Activated naive CD4-positive, alpha-beta T cell treated with anti-CD3 and anti-CD28 coated beads, Interleukin-2, amount 10 ng/mL, durations not matched to agents 7 days and 5 days (primary cell): ENCODE measurements at regions not wholly inside any gene's neighbourhood (a gene's known extent, or its start where the extent isn't known, plus 50 kb on each side); places are given as distances from the start of the nearest gene placed in this dataset.

Experiments
- CTCF ChIA-PET: fragments of 350-600 bp; sonication (Branson Sonifier 250); formaldehyde crosslinking; loops from one replicate; lab custom pipeline; 2021; ENCODE audit warnings: antibody characterized with exemption; lab: Charles Lee
- DNase-seq: peaks from one replicate; pipeline ENCODE4 v3.0.0-alpha.2; 2020
- H3K27ac Mint-ChIP-seq: one replicate; pipeline ENCODE4 v1.8.0; 2021; ENCODE audit warnings: mild to moderate bottlenecking, moderate library complexity, mixed read lengths
- H3K27me3 Mint-ChIP-seq: one replicate; pipeline ENCODE4 v1.8.0; 2021; ENCODE audit warnings: mild to moderate bottlenecking, mixed read lengths
- H3K36me3 Mint-ChIP-seq: one replicate; pipeline ENCODE4 v1.8.0; 2021; ENCODE audit warnings: mixed read lengths
- H3K4me1 Mint-ChIP-seq: one replicate; pipeline ENCODE4 v1.8.0; 2021; ENCODE audit warnings: mixed read lengths
- H3K4me3 Mint-ChIP-seq: one replicate; pipeline ENCODE4 v1.8.0; 2021; ENCODE audit warnings: mild to moderate bottlenecking, moderate library complexity, mixed read lengths
- H3K9me3 Mint-ChIP-seq: one replicate; pipeline ENCODE4 v1.8.0; 2021; ENCODE audit warnings: mixed read lengths

- Mint-ChIP-seq H3K9me3 (no peaks in the 10 kb centered on the region), H3K27me3 (no peaks in the 10 kb centered on the region)
- CTCF ChIA-PET: no interaction called here
Measured at GRCh38 chr2:164439885-164440284, 181.4 kb downstream of the GRB14 start.

DNA sequence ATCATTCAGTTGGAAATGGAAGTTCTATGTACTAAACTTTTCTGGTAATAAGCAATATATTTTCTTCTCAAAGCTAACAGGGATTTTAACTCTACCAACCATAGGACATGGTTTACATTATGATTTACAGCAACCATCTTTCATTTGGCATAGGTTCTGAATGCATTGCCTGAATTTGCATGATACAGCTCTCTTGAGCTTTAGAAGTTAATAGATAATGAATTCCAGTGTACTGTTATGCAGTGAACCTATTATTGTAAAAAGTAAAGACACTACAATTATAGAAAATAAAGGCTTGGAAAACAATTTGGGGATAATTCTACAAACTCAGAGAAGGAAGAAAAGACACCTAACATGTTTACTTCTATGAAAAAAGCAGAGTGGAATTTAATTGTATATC, 182.0 kb downstream of the GRB14 start:
- Mint-ChIP-seq H3K4me1 (no peaks in the 10 kb centered on the region), H3K4me3 (no peak overlapping the region), H3K27ac (no peak overlapping the region), H3K9me3 (no peaks in the 10 kb centered on the region), H3K36me3 (no peaks in the 10 kb centered on the region), H3K27me3 (no peaks in the 10 kb centered on the region)
- no peak for DNase-seq
- CTCF ChIA-PET: no interaction called here

More at GRCh38 chr2:164439885-164440284, 181.4 kb downstream of the GRB14 start:
- no peak overlapping the region for H3K4me3 Mint-ChIP-seq
- H3K27ac Mint-ChIP-seq: no peak overlapping the region
- no peak for DNase-seq
- H3K4me1 Mint-ChIP-seq: no peaks in the 10 kb centered on the region
- no peaks in the 10 kb centered on the region for H3K36me3 Mint-ChIP-seq

GRCh38 chr2:164438490-164439205, 182.6 kb downstream of the GRB14 start:
- H3K27ac Mint-ChIP-seq: no peak overlapping the region
- no peaks in the 10 kb centered on the region for H3K36me3 Mint-ChIP-seq
- no peaks in the 10 kb centered on the region for H3K27me3 Mint-ChIP-seq
- H3K4me3 Mint-ChIP-seq: no peak overlapping the region
- no peak for DNase-seq
- H3K9me3 Mint-ChIP-seq: no peaks in the 10 kb centered on the region
- no peaks in the 10 kb centered on the region for H3K4me1 Mint-ChIP-seq
- CTCF ChIA-PET: no interaction called here

DNA sequence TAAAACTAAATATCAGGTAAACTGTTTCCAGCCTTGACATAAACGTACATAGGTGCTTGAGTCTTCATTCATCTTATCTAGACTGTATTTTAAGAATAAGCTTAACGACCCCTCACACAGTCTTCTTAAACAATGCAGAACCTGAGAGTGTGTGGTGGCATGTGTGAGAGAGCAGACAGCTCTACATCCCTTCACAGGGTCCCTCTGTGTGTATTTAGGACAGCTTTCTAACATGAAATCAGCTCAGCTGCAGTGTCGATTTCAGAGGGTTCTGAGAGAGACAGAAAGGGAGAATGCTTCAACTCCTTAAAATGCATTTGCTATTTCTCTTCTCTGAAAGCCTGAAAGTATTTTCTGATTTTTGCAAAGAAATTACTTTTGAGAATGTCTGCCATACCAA, 185.2 kb downstream of the GRB14 start:
- H3K9me3 Mint-ChIP-seq: no peaks in the 10 kb centered on the region
- CTCF ChIA-PET: no interaction called here
- H3K4me3 Mint-ChIP-seq: no peak overlapping the region
- H3K4me1 Mint-ChIP-seq: no peaks in the 10 kb centered on the region
- no peak for DNase-seq
- no peaks in the 10 kb centered on the region for H3K27me3 Mint-ChIP-seq
- no peak overlapping the region for H3K27ac Mint-ChIP-seq
- H3K36me3 Mint-ChIP-seq: no peaks in the 10 kb centered on the region

DNA sequence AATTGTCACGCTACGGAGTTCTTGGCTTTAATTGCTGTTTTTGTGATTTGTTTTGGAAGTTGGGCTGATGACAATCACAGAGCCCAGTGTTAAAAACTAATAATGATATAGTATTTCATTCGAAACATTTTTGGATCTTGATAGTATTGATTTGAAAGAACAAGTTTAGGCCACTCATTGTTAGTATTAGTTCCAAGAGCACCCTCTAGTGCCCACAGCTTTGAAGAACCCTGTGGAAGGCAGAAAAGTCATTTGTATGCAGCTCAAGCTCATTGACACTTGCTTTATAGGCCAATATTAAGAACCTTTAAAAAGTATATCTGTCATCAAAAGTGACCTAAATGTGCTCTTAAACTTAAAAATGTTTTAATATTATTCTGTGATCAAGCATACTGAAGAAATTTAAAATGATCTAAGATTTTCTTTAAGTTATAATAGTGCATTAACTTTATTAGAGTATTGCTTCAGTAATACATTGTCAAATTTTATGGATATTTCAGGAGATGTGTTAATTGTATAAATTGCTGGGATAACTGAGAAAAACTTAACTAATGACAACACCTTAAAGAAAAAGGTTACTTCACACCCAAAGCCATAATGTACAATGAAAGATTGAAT, 191.0 kb downstream of the GRB14 start:
- CTCF ChIA-PET: interaction anchor here (0.8 kb wide), 1 partner anchor 180 kb away, joined by 3 read pairs; no protein-coding TSS in a partner anchor
- DNase-seq: no peak
- H3K36me3 Mint-ChIP-seq: no peaks in the 10 kb centered on the region
- H3K9me3 Mint-ChIP-seq: no peaks in the 10 kb centered on the region
- no peaks in the 10 kb centered on the region for H3K4me1 Mint-ChIP-seq
- H3K27me3 Mint-ChIP-seq: no peaks in the 10 kb centered on the region
- no peak overlapping the region for H3K4me3 Mint-ChIP-seq
- no peak overlapping the region for H3K27ac Mint-ChIP-seq

- Mint-ChIP-seq H3K4me3 (no peak overlapping the region), H3K27ac (no peak overlapping the region), H3K27me3 (no peaks in the 10 kb centered on the region), H3K36me3 (no peaks in the 10 kb centered on the region), H3K9me3 (no peaks in the 10 kb centered on the region), H3K4me1 (no peaks in the 10 kb centered on the region)
- DNase-seq: no peak
- CTCF ChIA-PET: no interaction called here
Measured at GRCh38 chr2:164429354-164429753, 191.9 kb downstream of the GRB14 start.

- Mint-ChIP-seq H3K4me1 (no peaks in the 10 kb centered on the region), H3K4me3 (no peak overlapping the region), H3K27ac (no peak overlapping the region), H3K27me3 (no peaks in the 10 kb centered on the region), H3K36me3 (no peaks in the 10 kb centered on the region), H3K9me3 (no peaks in the 10 kb centered on the region)
- DNase-seq: no peak
- CTCF ChIA-PET: no interaction called here
Measured at GRCh38 chr2:164427111-164427510, 194.2 kb downstream of the GRB14 start.

DNA sequence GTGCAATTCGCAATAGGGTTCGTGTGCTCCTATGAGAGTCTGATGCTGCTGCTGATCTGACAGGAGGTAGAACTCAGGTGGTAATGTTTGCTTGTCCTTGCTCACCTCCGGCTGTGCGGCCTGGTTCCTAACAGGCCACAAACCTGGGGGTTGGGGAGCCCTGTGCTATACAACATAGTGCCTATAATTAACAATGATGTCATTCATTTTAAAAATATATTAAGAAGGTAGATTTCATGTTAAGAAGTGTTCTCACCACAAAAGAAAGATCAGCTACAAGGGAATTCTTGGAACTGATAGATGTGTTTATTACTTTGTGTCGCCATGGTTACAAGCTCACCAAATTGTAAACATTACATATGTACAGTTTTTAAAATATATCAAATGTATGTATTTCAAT, 200.5 kb downstream of the GRB14 start:
- no peak overlapping the region for H3K27ac Mint-ChIP-seq
- H3K4me3 Mint-ChIP-seq: no peak overlapping the region
- no peaks in the 10 kb centered on the region for H3K4me1 Mint-ChIP-seq
- H3K9me3 Mint-ChIP-seq: no peaks in the 10 kb centered on the region
- H3K27me3 Mint-ChIP-seq: no peaks in the 10 kb centered on the region
- H3K36me3 Mint-ChIP-seq: no peaks in the 10 kb centered on the region
- DNase-seq: no peak
- CTCF ChIA-PET: no interaction called here

- H3K9me3 Mint-ChIP-seq: no peaks in the 10 kb centered on the region
- no peaks in the 10 kb centered on the region for H3K27me3 Mint-ChIP-seq
- H3K27ac Mint-ChIP-seq: no peak overlapping the region
- H3K36me3 Mint-ChIP-seq: no peaks in the 10 kb centered on the region
- no peaks in the 10 kb centered on the region for H3K4me1 Mint-ChIP-seq
- DNase-seq: no peak
- CTCF ChIA-PET: no interaction called here
- H3K4me3 Mint-ChIP-seq: no peak overlapping the region
Measured at GRCh38 chr2:164412831-164413230, 208.5 kb downstream of the GRB14 start.

GRCh38 chr2:164389411-164389810, 231.9 kb downstream of the GRB14 start:
- H3K27ac Mint-ChIP-seq: no peak overlapping the region
- H3K9me3 Mint-ChIP-seq: no peaks in the 10 kb centered on the region
- no peaks in the 10 kb centered on the region for H3K27me3 Mint-ChIP-seq
- H3K4me1 Mint-ChIP-seq: no peaks in the 10 kb centered on the region
- H3K36me3 Mint-ChIP-seq: no peaks in the 10 kb centered on the region
- no peak overlapping the region for H3K4me3 Mint-ChIP-seq
- no peak for DNase-seq
- CTCF ChIA-PET: no interaction called here

GRCh38 chr2:164388511-164388910, 232.8 kb downstream of the GRB14 start:
- Mint-ChIP-seq H3K36me3 (no peaks in the 10 kb centered on the region), H3K27ac (no peak overlapping the region), H3K4me1 (no peaks in the 10 kb centered on the region), H3K9me3 (no peaks in the 10 kb centered on the region), H3K27me3 (no peaks in the 10 kb centered on the region), H3K4me3 (no peak overlapping the region)
- DNase-seq: no peak
- CTCF ChIA-PET: no interaction called here

DNA sequence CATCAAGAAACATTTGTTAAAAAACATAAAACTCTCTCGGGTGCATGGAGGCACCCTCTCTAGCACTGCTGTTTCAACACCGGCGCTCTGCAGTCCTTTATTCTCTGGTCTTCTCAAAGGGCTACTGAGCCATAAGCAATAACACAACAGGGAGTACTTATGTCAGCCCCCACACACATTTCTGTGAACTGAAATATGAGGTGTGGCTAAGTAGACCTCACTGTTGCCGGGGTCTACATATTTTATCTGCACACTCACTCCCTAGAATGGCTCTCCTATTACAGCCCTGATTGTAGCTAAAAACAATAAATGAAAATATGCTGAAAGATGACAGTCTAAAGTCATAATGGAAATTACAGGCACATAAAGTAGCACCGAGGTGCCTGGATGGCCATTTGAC, 235.1 kb downstream of the GRB14 start:
- no peak for DNase-seq
- Mint-ChIP-seq H3K27ac (no peak overlapping the region), H3K27me3 (no peaks in the 10 kb centered on the region), H3K9me3 (no peaks in the 10 kb centered on the region), H3K4me1 (no peaks in the 10 kb centered on the region), H3K4me3 (no peak overlapping the region), H3K36me3 (no peaks in the 10 kb centered on the region)
- CTCF ChIA-PET: no interaction called here

GRCh38 chr2:164384434-164384833, 236.8 kb downstream of the GRB14 start:
- Mint-ChIP-seq H3K27ac (no peak overlapping the region), H3K4me3 (no peak overlapping the region), H3K4me1 (no peaks in the 10 kb centered on the region), H3K27me3 (no peaks in the 10 kb centered on the region), H3K9me3 (no peaks in the 10 kb centered on the region), H3K36me3 (no peaks in the 10 kb centered on the region)
- CTCF ChIA-PET: no interaction called here
- no peak for DNase-seq

DNA sequence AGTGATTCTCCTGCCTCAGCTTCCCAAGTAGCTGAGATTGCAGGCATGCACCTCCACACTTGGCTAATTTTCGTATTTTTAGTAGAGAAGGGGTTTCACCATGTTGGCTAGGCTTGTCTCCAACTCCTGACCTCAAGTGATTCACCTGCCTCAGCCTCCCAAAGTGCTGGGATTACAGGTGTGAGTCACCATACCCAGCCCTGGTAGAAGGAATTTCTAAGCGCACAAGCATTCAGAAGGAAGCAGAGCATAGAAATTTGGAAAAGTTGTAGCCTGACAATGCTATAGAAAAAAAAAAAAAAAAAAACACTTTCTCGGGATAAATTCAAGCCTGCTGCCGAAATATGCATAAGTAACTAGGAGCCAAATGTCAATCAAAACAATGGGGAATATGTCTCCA, 249.4 kb downstream of the GRB14 start:
- Mint-ChIP-seq H3K36me3 (no peaks in the 10 kb centered on the region), H3K4me3 (no peak overlapping the region), H3K27me3 (no peaks in the 10 kb centered on the region), H3K4me1 (no peaks in the 10 kb centered on the region), H3K27ac (no peak overlapping the region), H3K9me3 (peaks cover 12% of the 10 kb centered on the region)
- CTCF ChIA-PET: no interaction called here
- DNase-seq: no peak

GRCh38 chr2:164369366-164369765, 251.9 kb downstream of the GRB14 start:
- no peak overlapping the region for H3K4me3 Mint-ChIP-seq
- no peak for DNase-seq
- CTCF ChIA-PET: no interaction called here
- H3K9me3 Mint-ChIP-seq: peaks cover 12% of the 10 kb centered on the region
- H3K36me3 Mint-ChIP-seq: no peaks in the 10 kb centered on the region
- H3K4me1 Mint-ChIP-seq: no peaks in the 10 kb centered on the region
- no peak overlapping the region for H3K27ac Mint-ChIP-seq
- no peaks in the 10 kb centered on the region for H3K27me3 Mint-ChIP-seq
